Activated CD4-positive, alpha-beta T cell treated with anti-CD3 and anti-CD28 coated beads, Interleukin-2, amount 50 U/mL, for 24 hours (primary cell): ENCODE measurements at regions not wholly inside any gene's neighbourhood (a gene's known extent, or its start where the extent isn't known, plus 50 kb on each side); places are given as distances from the start of the nearest gene placed in this dataset.

Experiments used
- DNase-seq, 2 donors: peaks; one replicate each; pipeline ENCODE4 v3.0.0-alpha.2; 2020; ENCODE audit warnings: low read depth in 1 of 2, low spot score in 1 of 2

GRCh38 chr2:236317938-236318396 is 53.8 kb upstream of the ASB18 start:
- DNase-seq, result no peak

GRCh38 chr2:236318401-236318800 is 54.2 kb upstream of the ASB18 start:
- DNase-seq, result no peak

GRCh38 chr2:236319036-236319435 is 54.8 kb upstream of the ASB18 start:
- no peak for DNase-seq

DNA sequence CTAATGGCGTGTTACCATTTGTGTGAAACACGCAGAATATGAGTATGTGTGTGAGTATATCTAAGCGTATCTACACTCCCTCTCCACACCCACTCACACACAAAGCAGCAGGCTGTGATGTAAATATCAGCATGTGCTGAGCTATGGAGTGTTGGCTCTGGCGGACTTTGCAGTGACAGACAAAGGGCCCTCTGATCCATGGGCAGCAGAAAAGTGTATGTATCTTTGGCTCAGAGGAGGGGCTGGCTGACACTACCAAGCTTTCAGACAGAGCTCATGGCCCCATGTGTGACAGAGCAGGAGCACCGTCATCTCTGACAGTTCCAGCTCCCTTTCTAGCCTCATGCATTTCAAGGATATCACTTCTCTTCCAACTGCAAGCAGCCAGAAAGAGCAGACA is 57.2 kb upstream of the ASB18 start:
- DNase-seq, result no peak

DNA sequence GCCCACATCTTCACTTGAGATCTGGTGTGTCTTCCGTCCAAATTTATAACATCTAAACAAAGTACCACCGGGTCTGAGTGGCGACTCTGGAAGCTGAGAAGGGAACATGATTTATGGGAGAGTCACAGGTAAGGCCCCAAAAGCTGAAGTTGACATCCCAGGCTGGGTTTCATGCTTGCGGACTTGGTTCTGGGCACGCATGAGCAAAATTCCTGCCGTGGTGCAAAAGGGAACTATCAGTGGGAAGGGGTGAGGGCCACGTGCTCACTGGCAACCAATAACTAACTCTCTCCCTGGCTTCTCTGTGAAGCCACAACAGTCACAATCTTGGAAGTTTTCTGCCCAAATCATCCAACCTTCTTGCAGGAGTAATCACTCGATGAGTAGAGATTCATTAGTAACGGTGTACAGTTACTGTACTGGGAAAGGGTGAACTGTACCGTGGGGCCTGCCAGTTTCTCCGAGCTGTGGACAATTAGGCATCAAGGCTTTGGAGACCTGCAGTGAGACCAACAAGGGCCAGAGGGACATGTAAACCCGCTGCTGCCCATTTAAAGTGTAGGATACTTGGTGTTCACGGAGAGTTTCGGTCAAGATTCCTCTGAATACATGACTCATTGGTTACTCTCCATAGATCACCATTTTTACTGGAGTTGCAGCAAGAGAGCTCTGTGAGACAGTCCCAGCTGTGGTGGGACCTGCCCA is 69.4 kb upstream of the ASB18 start:
- no peak for DNase-seq

- DNase-seq, result no peak
These were observed 70.1 kb upstream of the ASB18 start for GRCh38 chr2:236334122-236334876.

DNA sequence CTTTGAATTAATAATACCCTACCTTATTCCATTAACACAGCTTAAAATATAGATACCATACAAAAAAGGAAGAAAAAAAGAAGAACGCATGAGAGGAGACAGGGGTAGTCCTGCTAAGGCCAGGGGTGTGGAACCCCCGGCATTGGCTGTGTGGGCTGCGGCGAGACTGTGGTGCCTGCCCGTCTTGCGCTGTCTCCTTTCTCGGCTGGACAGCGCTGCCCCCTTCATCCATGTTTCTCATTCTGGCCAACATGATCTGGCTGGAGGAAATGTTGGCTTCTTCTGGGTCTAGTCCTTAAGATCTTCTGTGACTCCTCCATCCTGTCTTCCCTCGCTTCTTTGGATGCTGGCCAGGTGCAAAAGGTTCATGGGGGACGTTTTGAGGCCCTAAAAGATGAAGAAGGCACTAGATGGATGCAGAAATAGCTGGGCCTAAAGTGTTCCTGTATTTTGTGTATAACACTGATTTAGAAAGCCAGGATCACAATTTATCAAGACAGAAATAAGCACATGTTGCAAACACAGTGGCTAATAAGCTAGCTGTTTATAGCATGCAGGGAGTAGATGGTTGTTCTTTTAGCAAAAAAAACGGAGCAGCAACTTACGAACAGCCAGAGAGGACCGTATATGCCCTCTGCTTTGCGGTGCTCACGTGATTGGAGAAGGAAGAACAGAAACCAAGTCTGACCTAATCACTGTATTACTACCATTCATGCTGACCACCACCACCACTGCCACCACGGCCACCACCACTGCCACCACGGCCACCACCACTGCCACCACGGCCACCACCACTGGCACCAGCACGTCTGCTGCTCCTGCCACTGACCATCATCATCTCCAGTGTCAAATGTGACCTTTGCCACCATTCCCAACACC is 71.7 kb upstream of the ASB18 start:
- DNase-seq, result no peak

DNA sequence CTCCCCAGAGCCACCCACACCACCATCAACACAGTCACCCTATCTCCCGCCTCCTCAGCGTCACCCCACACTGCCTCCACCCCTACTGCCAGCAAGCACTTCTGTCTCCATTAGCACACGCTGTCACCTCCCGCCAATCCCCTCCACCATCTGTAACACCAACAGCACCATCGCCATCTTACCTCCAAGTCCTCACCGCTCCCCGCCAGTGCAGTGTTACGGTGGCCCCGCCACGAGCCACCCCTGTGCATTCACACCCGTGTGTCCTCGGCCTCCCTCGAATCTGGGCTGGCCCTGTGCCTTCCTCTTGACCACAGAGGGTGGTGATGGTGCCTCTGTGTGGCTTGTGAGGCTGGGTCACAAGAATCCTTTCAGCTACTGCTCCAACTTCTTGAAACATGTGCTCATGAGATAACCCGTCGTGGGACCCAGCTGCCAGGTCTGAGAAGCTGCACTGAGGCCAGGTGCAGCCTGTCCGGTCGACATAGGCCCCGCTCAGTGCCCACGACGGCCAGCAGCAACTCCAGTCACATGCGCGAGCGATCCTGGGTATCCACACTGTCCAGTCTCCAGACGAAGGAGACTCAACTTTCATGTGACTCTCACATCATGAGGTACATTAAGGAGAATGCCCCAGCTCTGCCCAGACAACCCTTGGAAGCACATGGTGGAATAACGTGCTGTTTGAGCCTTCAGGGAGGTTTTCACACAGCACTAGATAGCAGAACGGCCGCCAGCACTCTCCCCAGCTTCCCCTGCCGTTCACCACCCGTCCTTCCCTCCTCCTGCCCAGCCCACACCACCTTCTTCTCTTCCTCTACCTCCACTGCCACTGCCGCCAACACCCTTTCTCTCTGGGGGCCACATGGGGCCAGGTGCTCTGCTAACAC is 72.6 kb upstream of the ASB18 start:
- DNase-seq, result no peak

DNA sequence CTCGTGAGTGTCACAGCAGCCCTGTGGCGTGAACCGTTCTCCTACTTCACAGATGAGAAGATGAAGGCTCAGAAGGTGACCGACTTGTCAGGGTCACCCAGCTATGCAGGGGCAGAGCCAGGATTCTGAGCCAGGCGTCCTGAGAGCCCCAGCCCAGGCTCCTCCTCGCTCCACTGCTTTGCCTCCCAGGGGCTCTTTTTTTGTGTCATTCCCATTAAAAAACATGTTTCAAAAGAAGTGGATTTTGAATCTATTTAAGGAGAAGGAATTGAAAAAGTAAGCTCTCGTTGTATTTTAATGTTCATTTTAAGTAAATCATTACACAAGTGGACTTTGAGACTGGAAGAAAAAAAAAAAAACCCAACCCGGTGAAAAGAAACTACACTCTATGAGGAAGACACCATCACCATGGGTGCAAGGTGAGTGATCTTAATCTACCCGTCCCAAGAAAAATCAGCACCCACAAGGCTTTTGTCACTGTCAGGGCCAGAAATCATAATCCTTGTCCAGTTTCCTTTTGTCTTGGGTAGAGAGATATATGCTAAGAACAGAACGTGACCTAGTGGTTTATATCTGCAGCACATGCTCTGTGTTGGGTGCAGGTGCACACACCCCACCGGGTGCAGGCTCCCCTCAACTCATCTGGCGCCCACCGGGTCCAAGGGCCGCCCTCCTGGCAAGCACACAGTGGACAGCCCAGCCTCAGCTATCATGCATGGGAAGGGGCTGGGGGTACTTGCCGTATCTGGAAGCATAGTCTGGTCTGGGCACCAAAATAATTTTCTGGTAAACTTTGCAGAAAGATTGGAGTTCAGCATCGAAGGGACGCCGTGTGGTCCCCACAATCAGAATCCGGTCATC is 73.5 kb upstream of the ASB18 start:
- DNase-seq, result no peak

- DNase-seq, result no peak
These were observed 74.4 kb upstream of the ASB18 start for GRCh38 chr2:236338495-236339184.

- no peak for DNase-seq
These were observed 76.0 kb upstream of the ASB18 start for GRCh38 chr2:236340251-236340650.

DNA sequence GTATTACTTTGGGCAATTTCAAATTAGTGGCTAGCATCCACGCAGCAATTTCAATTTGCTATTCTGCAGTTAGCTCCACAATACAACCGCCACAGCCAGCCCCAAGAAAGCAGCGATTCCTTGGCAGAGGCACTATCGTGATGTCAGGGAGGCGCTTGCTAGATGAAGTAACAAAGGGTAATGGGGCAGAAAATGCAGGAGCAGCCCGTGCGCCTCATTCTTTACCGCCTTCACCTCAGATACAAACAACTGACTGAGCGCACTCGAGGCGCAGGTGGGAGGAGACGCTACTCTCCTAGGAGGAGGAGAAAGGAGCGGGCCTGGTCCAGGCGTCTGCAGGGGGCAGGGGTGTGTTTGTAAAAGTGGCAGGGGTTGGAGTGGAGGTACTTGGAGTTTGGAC is 76.9 kb upstream of the ASB18 start:
- no peak for DNase-seq

DNA sequence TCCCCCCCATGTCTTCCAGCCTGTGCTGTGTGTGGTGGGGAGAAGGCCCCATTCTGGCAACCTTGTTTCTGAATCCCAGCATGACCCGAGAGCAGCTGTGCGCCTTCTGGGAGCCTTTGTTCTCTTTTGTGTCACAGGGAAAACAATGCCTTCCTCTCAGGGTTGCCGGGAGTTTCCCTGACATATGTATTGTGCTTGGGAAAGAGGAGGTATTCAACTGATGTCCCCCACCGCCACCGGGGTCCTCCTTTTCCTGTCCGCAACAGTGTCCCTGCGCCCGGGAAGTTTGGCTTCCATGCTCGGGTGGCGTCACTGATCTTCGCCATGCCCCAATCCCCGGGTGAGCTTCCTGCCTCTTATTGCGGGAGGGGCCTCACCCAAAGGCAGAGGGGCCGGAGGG is 77.5 kb upstream of the ASB18 start:
- no peak for DNase-seq

- DNase-seq, result no peak
These were observed 78.3 kb upstream of the ASB18 start for GRCh38 chr2:236342507-236342906.

DNA sequence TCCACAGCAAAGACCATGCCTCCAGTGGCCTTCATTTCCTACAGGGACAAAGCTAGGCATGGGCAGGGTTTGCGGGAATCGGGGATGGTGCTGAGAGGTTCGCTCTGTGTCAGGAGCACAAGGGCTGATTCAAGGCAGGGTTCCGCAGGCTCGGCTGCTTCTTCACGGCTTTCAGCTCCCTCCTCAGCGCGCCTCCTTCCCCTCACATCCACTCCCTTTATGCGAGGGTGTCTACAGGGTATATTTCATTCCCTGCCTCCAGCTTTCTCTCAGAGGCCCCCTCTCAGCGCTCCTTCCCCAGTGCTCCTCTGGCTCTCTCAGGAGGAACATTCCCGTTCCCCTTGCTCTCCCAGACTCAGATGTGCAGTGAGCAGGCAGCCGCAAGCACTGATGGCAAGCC is 78.7 kb upstream of the ASB18 start:
- DNase-seq, result no peak

DNA sequence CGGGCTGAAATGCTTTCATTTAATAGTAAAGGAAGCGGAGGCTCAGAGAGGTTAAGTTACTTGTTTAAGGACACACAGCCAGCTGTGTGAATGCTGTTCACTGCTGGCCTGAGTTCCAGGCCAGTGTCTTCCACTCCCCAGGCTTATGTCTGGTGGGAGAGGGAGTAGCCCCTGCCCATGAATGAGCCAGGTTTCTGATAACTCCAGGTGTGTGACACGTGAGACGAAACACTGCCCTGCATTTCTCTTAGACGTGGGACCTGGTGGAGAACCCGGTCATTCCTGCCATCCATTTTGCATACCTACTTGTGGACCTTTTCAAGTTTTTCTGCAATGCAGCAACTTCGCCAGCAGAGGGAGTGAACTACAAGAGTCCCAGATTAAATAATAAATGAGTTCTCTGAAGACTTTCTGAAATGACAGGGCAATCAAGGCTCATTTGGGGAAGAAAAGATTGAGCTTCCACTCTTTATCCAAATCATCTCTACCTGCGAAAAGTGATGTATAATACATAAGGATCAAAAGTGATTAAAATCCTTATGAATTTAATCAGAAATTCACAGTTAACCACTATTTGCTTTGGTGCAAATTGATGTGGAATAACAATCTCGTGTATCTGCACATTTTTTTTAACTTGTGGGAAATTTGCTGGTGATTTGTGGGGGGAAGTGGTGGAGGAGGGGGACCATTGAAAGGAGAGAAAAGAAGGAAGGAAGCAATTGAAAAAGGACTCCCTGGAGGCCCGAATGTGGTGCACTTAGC is 79.4 kb upstream of the ASB18 start:
- DNase-seq, result peak in 1 of 2 donors; percentile 32

DNA sequence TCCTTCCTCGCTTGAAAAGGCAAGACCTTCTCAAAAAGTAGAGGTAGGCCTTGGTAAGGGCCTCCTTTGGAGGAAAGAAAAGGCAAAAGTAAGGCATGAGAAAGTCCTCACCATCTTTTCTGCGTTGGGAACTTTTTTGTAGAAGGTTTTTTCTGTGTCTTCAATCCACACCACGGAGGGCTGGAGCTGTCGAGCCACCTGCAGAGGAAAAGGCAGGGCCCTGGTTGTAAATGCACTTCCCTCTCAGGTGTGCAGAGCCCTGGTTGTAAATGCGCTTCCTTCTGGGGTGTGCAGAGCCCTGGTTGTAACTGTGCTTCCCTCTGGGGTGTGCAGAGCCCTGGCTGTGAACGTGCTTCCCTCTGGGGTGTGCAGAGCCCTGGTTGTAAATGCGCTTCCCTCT is 80.2 kb upstream of the ASB18 start:
- no peak for DNase-seq

DNA sequence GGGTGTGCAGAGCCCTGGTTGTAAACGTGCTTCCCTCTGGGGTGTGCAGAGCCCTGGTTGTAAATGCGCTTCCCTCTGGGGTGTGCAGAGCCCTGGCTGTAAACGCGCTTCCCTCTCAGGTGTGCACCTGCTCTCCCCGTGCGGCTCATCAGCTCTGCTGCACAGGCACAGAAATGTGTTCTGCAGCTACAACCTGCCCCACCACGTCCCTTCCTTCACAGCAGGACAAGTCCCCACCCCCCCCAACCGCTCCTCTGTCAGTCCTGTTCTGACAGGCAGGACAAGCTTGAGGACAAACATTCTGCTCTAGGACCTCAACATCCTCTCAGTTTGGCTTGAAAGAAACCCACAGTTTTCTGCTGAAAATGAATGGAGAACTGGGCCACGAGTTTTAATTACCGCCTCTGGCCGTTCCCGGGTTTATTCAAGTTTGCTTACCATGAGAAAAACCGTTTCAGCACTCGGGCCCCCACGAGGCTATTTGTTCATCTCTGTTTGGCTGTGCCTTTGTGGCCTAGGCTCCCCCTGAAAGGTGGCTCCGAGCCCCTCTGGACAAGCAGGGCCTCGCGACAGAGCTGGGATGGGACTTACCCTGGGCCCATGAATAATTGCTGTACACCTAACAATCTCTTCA is 81.0 kb upstream of the ASB18 start:
- DNase-seq, result no peak
